Testis (tissue), 2 donors: ENCODE measurements at regions not wholly inside any gene's neighbourhood (a gene's known extent, or its start where the extent isn't known, plus 50 kb on each side); places are given as distances from the start of the nearest gene placed in this dataset.

Experiments used
- DNase-seq: peaks from one replicate; pipeline ENCODE4 v3.0.0-alpha.2; 2019
- H3K27ac ChIP-seq, 2 donors: fragments of 200-600 bp; sonication (generic); one replicate each; pipeline ENCODE4 v1.5.1; 2019
- H3K27me3 ChIP-seq: fragments of 200-600 bp; sonication (generic); one replicate; pipeline ENCODE4 v1.5.1; 2019
- H3K36me3 ChIP-seq: fragments of 200-600 bp; sonication (generic); one replicate; pipeline ENCODE4 v1.5.1; 2017; ENCODE audit warnings: low read depth; ENCODE audit errors: missing control alignments
- H3K4me1 ChIP-seq: fragments of 200-600 bp; sonication (generic); one replicate; pipeline ENCODE4 v1.5.1; 2019
- H3K4me3 ChIP-seq, 2 donors: fragments of 200-600 bp; sonication (generic); one replicate each; pipeline ENCODE4 v1.5.1; 2017 to 2019
- H3K9me3 ChIP-seq: fragments of 200-600 bp; sonication (generic); one replicate; pipeline ENCODE4 v1.5.1; 2017
- CTCF ChIP-seq, 3 experiments: fragments of 450-650 bp in 2 of 3; fragments of 200-600 bp in 1 of 3; sonication (generic) in 1 of 3; IDR thresholded peaks; one replicate each; pipeline ENCODE4 v1.5.1; 2016 to 2019; ENCODE audit warnings: antibody characterized with exemption in 3 of 3, mild to moderate bottlenecking in 2 of 3, moderate library complexity in 1 of 3
- POLR2A ChIP-seq: fragments of 450-650 bp; IDR thresholded peaks from one replicate; pipeline ENCODE4 v1.6.1; 2017; ENCODE audit warnings: antibody characterized with exemption, mild to moderate bottlenecking, moderate library complexity
- WGBS, 2 donors: methylation state at CpG; one replicate each; pipeline ENCODE4 v1.1.5; 2018; 5-methylcytosine and 5-hydroxymethylcytosine counted together
- intact Hi-C: fragments of 100-400 bp; cut with DNase I; formaldehyde crosslinking; loops from one replicate; pipeline ENCODE4 v1.15.1; 2023; ENCODE audit warnings: low total_unique reads

GRCh38 chr5:67426961-67427849 is 230.6 kb upstream of the CD180 start:
- WGBS, 2 donors = 88 to 100% methylated on average over 2 of the region's 2 CpGs
- Histone ChIP-seq H3K4me1 (no peaks in the 10 kb centered on the region), H3K27me3 (no peaks in the 10 kb centered on the region), H3K36me3 (no peaks in the 10 kb centered on the region), H3K4me3 (no peak overlapping the region), H3K27ac (no peak overlapping the region), H3K9me3 (no peaks in the 10 kb centered on the region)
- intact Hi-C loops = no loop called here
- DNase-seq = no peak
- TF ChIP-seq POLR2A (no peak), CTCF (IDR thresholded peaks at IDR 0.05) (no peak)

GRCh38 chr5:67425514-67425913 is 228.9 kb upstream of the CD180 start:
- DNase-seq = no peak
- H3K27ac ChIP-seq = no peak overlapping the region
- H3K9me3 ChIP-seq = no peaks in the 10 kb centered on the region
- intact Hi-C loops = no loop called here
- TF ChIP-seq POLR2A = no peak
- TF ChIP-seq CTCF (IDR thresholded peaks at IDR 0.05) = no peak
- H3K27me3 ChIP-seq = no peaks in the 10 kb centered on the region
- H3K4me1 ChIP-seq = no peaks in the 10 kb centered on the region
- 98 to 100% methylated on average over 1 of the region's 1 CpG for WGBS, 2 donors
- H3K4me3 ChIP-seq = no peak overlapping the region
- H3K36me3 ChIP-seq = no peaks in the 10 kb centered on the region

DNA sequence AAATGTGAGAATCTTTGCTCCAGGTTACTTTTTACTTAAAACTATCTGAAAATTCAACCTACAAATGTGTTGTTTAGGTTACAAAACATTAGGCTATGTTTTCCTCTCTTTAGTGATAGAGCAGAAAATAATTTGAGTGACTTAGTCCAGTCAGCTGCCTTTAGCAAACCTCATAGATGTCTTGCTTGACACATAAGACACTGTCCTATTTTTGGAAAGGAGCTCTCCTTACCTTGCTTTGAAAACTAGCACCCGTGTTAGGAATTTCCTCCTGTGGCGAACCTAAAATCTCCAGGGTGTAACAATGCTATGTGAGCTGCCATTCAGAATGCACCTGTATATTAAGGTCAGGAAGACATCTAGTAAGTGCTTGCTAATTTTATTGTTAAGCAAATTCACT is 221.2 kb upstream of the CD180 start:
- no peak for DNase-seq
- 78 to 81% methylated on average over 2 of the region's 2 CpGs for WGBS, 2 donors
- H3K27me3 ChIP-seq = no peaks in the 10 kb centered on the region
- H3K4me3 ChIP-seq = no peak overlapping the region
- intact Hi-C loops = no loop called here
- H3K4me1 ChIP-seq = no peaks in the 10 kb centered on the region
- no peak overlapping the region for H3K27ac ChIP-seq
- no peaks in the 10 kb centered on the region for H3K36me3 ChIP-seq
- TF ChIP-seq POLR2A (no peak), CTCF (IDR thresholded peaks at IDR 0.05) (no peak)
- no peaks in the 10 kb centered on the region for H3K9me3 ChIP-seq

DNA sequence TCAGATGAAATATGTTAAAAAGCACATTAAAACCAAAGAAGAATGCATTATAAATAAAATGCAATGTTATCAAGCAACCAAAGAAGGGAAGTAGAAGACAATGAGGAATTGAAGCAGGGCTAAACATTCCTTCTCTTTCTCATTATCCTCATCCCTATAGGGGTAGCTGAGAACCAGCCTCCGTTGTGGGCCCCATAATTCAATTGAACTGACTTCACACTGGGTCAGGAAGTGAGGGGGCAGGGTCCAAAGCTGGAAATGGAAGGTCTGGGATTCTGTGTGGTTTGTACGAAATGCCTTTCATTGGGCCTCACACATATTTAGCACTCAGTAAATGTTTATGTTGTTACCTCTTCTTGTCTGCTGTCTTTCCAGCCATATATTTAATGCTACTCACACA is 220.4 kb upstream of the CD180 start:
- TF ChIP-seq POLR2A (no peak), CTCF (IDR thresholded peaks at IDR 0.05) (no peak)
- intact Hi-C loops = no loop called here
- Histone ChIP-seq H3K27ac (no peak overlapping the region), H3K4me1 (no peaks in the 10 kb centered on the region), H3K36me3 (no peaks in the 10 kb centered on the region), H3K27me3 (no peaks in the 10 kb centered on the region), H3K4me3 (no peak overlapping the region), H3K9me3 (no peaks in the 10 kb centered on the region)
- WGBS, 2 donors = 85 to 88% methylated on average over 2 of the region's 2 CpGs
- no peak for DNase-seq
